ENCODE measurements at regions not wholly inside any gene's neighbourhood (a gene's known extent, or its start where the extent isn't known, plus 50 kb on each side); places are given as distances from the start of the nearest gene placed in this dataset.

GRCh38 chr13:55432814-55433213 is 1707.9 kb upstream of the PRR20A start:
- Histone ChIP-seq H4K20me1 (ENCODE audit: insufficient read depth, low read length) (no peaks in the 10 kb centered on the region), H3K4me1 (ENCODE audit: insufficient read depth, low read length, poor library complexity, severe bottlenecking) (no peaks in the 10 kb centered on the region), H3K9me3 (ENCODE audit: low read length) (0 out of 2 replicates have a peak, but pooled peaks cover 3% of the 10 kb centered on the region), H3K4me2 (ENCODE audit: low read length) (no peak overlapping the region), H3K79me2 (ENCODE audit: insufficient read depth, low read depth, low read length) (no peaks in the 10 kb centered on the region), H3K9me2 (ENCODE audit: insufficient read depth, low read length) (no peaks in the 10 kb centered on the region), H3K4me3 (ENCODE audit: low read depth, low read length, poor library complexity, severe bottlenecking) (no peak overlapping the region), H3K27ac (ENCODE audit: low read depth, low read length, poor library complexity, severe bottlenecking) (no peak overlapping the region), H3K36me3 (ENCODE audit: insufficient read depth, low read length) (no peaks in the 10 kb centered on the region), H2AFZ (ENCODE audit: low read length) (no peak overlapping the region)
- ChIA-PET POLR2A (no interaction called here), CTCF (ENCODE audit: unreplicated experiment) (no interaction called here)
- no peak for DNase-seq (ENCODE audit: low spot score)
- TF ChIP-seq EZH2phosphoT487 (IDR thresholded peaks at IDR 0.05; ENCODE audit: borderline replicate concordance, low read depth, low read length) (no peak), CTCF (conservative IDR thresholded peaks at IDR 0.05; ENCODE audit: low read length) (no peak)
- intact Hi-C loops (cut with micrococcal nuclease; ENCODE audit: unreplicated experiment), result no loop called here
- no TSS peak for BruUV-seq (replicated peaks)

- intact Hi-C loops (cut with micrococcal nuclease; ENCODE audit: unreplicated experiment), result no loop called here
- H3K79me2 ChIP-seq (ENCODE audit: insufficient read depth, low read depth, low read length), result no peaks in the 10 kb centered on the region
- H3K9me3 ChIP-seq (ENCODE audit: low read length), result 0 out of 2 replicates have a peak, but pooled peaks cover 3% of the 10 kb centered on the region
- H3K9me2 ChIP-seq (ENCODE audit: insufficient read depth, low read length), result no peaks in the 10 kb centered on the region
- DNase-seq (ENCODE audit: low spot score), result no peak
- H3K4me1 ChIP-seq (ENCODE audit: insufficient read depth, low read length, poor library complexity, severe bottlenecking), result no peaks in the 10 kb centered on the region
- no peak for TF ChIP-seq EZH2phosphoT487 (IDR thresholded peaks at IDR 0.05; ENCODE audit: borderline replicate concordance, low read depth, low read length)
- TF ChIP-seq CTCF (conservative IDR thresholded peaks at IDR 0.05; ENCODE audit: low read length), result no peak
- no peak overlapping the region for H3K27ac ChIP-seq (ENCODE audit: low read depth, low read length, poor library complexity, severe bottlenecking)
- H3K4me3 ChIP-seq (ENCODE audit: low read depth, low read length, poor library complexity, severe bottlenecking), result no peak overlapping the region
- H3K4me2 ChIP-seq (ENCODE audit: low read length), result no peak overlapping the region
- ChIA-PET POLR2A (no interaction called here), CTCF (ENCODE audit: unreplicated experiment) (no interaction called here)
- H4K20me1 ChIP-seq (ENCODE audit: insufficient read depth, low read length), result no peaks in the 10 kb centered on the region
- no peak overlapping the region for H2AFZ ChIP-seq (ENCODE audit: low read length)
- H3K36me3 ChIP-seq (ENCODE audit: insufficient read depth, low read length), result no peaks in the 10 kb centered on the region
- BruUV-seq (replicated peaks), result no TSS peak
Observed at GRCh38 chr13:55437162-55437561, 1703.6 kb upstream of the PRR20A start.

GRCh38 chr13:55439450-55439849 is 1701.3 kb upstream of the PRR20A start:
- no peaks in the 10 kb centered on the region for H4K20me1 ChIP-seq (ENCODE audit: insufficient read depth, low read length)
- ChIA-PET POLR2A (interaction anchor here (1.0 kb wide), 1 partner anchor 30 kb away, joined by 3 read pairs; no protein-coding TSS in a partner anchor), CTCF (ENCODE audit: unreplicated experiment) (no interaction called here)
- no TSS peak for BruUV-seq (replicated peaks)
- H2AFZ ChIP-seq (ENCODE audit: low read length), result no peak overlapping the region
- no peaks in the 10 kb centered on the region for H3K4me1 ChIP-seq (ENCODE audit: insufficient read depth, low read length, poor library complexity, severe bottlenecking)
- intact Hi-C loops (cut with micrococcal nuclease; ENCODE audit: unreplicated experiment), result no loop called here
- no peaks in the 10 kb centered on the region for H3K9me2 ChIP-seq (ENCODE audit: insufficient read depth, low read length)
- no peaks in the 10 kb centered on the region for H3K79me2 ChIP-seq (ENCODE audit: insufficient read depth, low read depth, low read length)
- H3K36me3 ChIP-seq (ENCODE audit: insufficient read depth, low read length), result no peaks in the 10 kb centered on the region
- no peak for TF ChIP-seq CTCF (conservative IDR thresholded peaks at IDR 0.05; ENCODE audit: low read length)
- TF ChIP-seq EZH2phosphoT487 (IDR thresholded peaks at IDR 0.05; ENCODE audit: borderline replicate concordance, low read depth, low read length), result no peak
- DNase-seq (ENCODE audit: low spot score), result no peak
- H3K27ac ChIP-seq (ENCODE audit: low read depth, low read length, poor library complexity, severe bottlenecking), result no peak overlapping the region
- H3K4me3 ChIP-seq (ENCODE audit: low read depth, low read length, poor library complexity, severe bottlenecking), result no peak overlapping the region
- H3K4me2 ChIP-seq (ENCODE audit: low read length), result no peak overlapping the region
- H3K9me3 ChIP-seq (ENCODE audit: low read length), result no peaks in the 10 kb centered on the region
